ENCODE measurements at regions not wholly inside any gene's neighbourhood (a gene's known extent, or its start where the extent isn't known, plus 50 kb on each side); places are given as distances from the start of the nearest gene placed in this dataset.
"Not testable (repeated sequence)": the region's sequence is repeated elsewhere in the genome, so short reads cannot be mapped to it uniquely, and the experiment has no call there.

DNA sequence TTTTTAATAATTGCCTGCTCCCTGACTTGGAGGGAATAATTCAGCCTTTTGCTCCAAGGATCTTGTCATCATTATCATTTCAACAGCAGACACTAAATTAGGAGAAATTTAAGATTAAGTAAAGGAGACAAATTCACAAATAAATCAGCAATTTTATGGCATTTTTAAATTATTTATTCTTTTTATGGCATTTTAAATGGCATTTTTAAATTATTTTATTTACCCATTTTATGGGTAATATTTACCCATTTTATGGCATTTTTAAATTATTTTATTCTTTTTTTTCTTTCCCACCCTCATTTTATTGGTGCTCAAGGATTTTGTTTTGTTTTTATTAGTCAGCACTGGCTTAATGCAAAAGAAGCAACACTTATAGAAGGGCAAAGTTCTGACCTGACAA lies 1201.0 kb upstream of the SORCS1 start:
- in situ Hi-C loops (cut with HindIII; ENCODE audit: low pct_unique_long_range_greater_than_20kb, low sequenced_read_pairs): no loop called here
- no peak for DNase-seq (ENCODE audit: low read depth, low spot score)

DNA sequence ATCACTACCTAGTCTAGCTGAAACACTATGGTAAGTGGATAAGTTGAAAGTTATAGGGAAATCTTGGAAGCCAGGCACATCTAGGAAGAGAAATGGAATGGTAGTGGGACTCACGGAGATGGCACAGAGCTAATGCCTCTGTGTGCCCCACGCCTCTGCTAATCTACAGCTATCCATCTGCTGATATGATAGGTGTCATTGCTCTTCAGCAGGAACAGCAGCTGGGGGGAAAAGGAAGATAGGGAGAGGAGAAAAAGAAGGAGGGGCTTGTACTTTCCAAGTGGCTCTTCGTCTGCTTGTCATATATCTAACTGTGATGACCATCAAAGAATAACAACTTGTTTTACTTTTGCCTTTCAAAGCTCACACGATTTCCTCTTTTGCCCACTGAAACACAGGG lies 1199.1 kb upstream of the SORCS1 start:
- no peak for DNase-seq (ENCODE audit: low read depth, low spot score)
- in situ Hi-C loops (cut with HindIII; ENCODE audit: low pct_unique_long_range_greater_than_20kb, low sequenced_read_pairs): no loop called here

DNA sequence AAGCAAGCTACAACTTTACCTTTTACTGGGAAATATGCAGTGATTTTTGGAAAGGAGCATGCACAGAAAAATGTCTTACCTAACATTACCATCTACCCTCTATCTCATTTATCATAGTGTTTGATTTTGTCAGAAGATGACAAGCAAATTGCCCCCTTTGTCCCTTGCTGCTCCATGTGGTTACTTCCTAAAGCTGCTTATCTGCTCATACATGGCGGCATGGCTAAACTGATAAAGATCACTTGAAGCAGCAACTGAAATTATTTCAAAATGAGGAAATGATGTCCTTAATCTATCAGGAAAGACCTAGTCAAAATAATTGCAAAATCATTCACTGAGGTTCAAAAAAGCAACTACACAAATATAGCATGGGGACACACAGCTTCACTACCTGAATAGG lies 1198.5 kb upstream of the SORCS1 start:
- in situ Hi-C loops (cut with HindIII; ENCODE audit: low pct_unique_long_range_greater_than_20kb, low sequenced_read_pairs): no loop called here
- DNase-seq (ENCODE audit: low read depth, low spot score): no peak

DNA sequence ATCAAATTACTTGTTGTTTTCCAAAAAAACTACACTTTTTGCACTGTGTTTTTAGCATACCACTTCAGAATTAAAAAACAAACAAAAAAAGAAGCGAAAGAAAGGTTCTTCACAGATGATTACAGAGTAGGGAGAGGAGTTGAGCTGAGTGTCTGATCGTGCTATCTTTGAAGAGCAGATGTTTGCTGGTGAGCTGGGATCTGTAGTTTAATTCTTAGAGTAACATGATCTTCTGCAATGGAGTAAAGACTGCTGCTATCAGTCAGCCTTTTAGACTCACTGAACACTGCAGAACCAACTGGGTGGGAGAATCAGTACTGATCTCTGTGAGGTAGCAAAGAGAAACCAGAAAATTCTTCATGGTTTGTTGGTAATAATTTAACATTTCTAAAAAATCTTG lies 1197.8 kb upstream of the SORCS1 start:
- in situ Hi-C loops (cut with HindIII; ENCODE audit: low pct_unique_long_range_greater_than_20kb, low sequenced_read_pairs): no loop called here

DNA sequence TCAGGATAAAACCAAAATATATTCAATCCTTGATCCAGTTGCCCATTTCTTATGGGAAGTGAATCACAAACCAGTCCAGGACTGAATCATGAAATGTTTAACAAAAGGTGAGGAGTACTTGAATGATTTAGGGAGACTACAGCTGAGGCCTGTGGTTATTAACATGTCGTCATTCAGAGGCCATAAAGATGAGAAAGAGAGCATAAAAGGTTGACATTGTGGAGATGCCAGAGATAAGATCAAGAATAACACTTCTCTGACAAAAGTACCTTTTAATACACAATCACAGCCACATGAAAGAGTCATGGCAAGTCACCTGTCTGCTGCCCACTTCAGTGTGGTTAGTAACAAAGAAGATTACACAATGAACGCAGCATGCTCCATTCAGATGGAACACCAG lies 1195.7 kb upstream of the SORCS1 start:
- DNase-seq (ENCODE audit: low read depth, low spot score): no peak
- in situ Hi-C loops (cut with HindIII; ENCODE audit: low pct_unique_long_range_greater_than_20kb, low sequenced_read_pairs): no loop called here

More for the DNA sequence above, 1197.8 kb upstream of the SORCS1 start:
- DNase-seq (ENCODE audit: low read depth, low spot score): no peak

DNA sequence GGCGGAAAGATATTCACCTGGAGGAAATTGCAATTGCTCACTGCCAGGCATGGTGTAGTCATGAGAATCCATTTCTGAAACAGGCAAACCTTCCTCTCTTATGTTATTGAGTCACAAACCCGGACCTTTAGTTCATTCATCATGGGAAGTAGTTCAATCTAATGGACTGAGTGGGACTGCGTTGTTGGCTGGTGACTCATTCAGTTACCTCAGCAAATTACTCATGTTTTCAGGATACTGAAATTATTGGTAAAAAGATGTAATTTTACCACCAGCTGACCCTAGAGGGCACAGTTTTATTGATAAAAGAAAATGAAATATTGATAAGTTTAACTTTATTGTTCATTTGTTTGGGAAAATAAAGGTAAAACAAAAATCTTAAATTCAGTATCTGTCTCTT lies 1194.4 kb upstream of the SORCS1 start:
- in situ Hi-C loops (cut with HindIII; ENCODE audit: low pct_unique_long_range_greater_than_20kb, low sequenced_read_pairs): no loop called here
- peak; percentile 1 for DNase-seq (ENCODE audit: low read depth, low spot score)

DNA sequence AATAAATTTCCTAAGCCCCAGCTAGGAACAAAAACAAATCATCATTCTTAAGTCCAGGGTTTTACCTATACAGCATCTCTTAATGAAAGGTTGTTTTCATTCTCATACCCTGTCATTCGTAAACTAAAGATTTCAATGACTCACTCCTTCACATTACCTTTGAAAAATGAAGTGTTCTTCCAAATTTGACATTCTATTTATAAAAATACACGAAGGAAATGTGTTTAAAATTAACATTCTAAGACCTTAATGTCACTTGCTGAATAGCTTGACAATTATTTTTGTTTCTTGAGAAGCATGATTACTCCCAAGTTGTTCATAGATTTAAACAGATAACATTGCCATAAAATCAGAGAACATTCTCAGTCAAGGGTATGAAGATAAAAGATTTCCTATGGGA lies 1188.3 kb upstream of the SORCS1 start:
- in situ Hi-C loops (cut with HindIII; ENCODE audit: low pct_unique_long_range_greater_than_20kb, low sequenced_read_pairs): no loop called here
- DNase-seq (ENCODE audit: low read depth, low spot score): no peak

DNA sequence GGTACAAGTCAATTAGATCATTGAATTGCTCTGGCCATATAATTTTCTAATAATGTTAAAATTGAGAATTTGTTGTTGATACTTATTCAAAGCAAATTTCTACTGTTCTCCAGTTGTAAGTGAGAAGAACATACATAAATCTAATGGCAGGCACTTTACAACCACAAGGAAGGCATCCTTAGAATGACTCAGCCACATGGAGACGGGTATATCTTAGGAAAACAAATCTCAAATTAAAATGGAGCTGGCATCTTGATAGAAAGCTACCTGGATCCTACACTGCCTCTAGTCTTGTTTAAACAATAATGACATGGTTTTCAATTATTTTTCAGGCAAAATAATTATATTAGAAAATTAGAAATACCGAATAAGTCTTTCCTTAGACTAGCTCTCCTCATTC lies 1183.7 kb upstream of the SORCS1 start:
- DNase-seq (ENCODE audit: low read depth, low spot score): no peak
- in situ Hi-C loops (cut with HindIII; ENCODE audit: low pct_unique_long_range_greater_than_20kb, low sequenced_read_pairs): no loop called here

DNA sequence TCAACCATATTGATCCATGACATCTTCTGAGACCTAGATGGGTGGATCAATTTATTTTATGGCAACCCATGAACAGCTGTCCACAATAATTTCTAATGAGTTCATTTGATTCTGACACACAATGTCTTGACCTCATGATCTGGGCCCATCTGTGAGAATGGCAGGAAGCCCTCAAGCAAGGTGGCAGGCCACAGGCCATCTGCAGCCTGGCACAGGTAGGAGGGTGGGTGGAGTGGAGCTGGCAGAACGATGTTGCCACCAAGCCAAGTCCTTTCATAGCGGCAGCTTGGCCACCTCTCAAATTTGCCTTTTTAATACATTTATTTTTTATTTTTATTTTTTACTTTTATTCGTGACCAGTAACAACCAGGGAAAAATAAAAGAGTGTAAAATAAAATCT lies 1181.6 kb upstream of the SORCS1 start:
- no peak for DNase-seq (ENCODE audit: low read depth, low spot score)
- in situ Hi-C loops (cut with HindIII; ENCODE audit: low pct_unique_long_range_greater_than_20kb, low sequenced_read_pairs): no loop called here

DNA sequence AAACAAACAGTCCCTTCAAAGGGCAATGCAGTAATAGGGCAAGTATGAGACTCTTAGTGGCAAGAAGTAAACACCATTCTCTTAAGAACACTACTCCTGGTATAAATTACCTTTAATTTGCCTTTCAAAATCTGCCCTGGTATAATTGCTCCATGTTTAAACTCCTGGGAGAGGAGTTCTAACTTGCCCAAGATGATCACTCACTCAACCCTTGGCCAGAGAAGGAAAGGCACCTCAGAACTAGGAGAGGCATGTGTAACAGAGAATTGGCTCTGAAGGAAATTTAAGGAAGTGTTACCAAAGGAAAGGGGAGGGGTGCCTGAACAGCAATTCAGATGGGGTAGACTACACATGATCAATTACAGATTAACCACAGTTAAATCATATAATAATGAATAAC lies 1173.6 kb upstream of the SORCS1 start:
- in situ Hi-C loops (cut with HindIII; ENCODE audit: low pct_unique_long_range_greater_than_20kb, low sequenced_read_pairs): no loop called here
- no peak for DNase-seq (ENCODE audit: low read depth, low spot score)

DNA sequence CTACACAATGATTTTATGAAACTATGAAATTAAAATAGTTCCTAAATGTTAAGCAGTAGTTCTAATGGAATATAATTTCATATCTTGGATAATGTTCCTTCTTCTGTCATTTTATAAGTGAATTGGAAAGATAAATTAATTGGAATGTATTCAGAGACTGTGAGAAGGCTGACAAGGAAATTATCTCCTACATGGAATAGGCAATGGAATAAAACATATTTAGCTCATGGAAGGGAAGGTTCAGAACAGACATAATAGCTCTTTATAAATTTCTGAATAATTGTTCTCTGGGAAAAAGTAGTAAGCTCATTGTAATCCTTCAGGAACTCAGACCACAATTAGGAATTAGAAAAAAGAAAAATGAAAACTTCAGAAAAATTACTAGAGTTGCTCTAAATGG lies 1172.3 kb upstream of the SORCS1 start:
- in situ Hi-C loops (cut with HindIII; ENCODE audit: low pct_unique_long_range_greater_than_20kb, low sequenced_read_pairs): no loop called here
- DNase-seq (ENCODE audit: low read depth, low spot score): no peak

DNA sequence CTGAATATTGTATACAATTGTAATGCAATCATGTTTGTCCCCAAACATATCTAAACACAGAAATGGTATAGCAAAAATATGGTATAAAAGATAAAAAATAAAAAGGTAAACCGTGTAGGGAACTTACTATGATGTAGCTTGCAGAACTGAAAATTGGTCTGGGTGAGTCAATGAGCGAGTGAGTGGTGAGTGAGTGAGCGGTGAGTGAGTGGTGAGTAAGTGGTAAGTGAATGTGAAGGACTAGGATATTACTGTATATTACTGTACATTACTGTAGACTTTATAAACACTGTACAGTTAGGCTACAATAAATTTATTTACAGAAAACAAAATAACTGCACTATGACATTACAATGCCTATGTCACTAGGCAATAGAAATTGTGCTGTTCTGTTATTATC lies 1163.2 kb upstream of the SORCS1 start:
- no peak for DNase-seq (ENCODE audit: low read depth, low spot score)
- in situ Hi-C loops (cut with HindIII; ENCODE audit: low pct_unique_long_range_greater_than_20kb, low sequenced_read_pairs): no loop called here

DNA sequence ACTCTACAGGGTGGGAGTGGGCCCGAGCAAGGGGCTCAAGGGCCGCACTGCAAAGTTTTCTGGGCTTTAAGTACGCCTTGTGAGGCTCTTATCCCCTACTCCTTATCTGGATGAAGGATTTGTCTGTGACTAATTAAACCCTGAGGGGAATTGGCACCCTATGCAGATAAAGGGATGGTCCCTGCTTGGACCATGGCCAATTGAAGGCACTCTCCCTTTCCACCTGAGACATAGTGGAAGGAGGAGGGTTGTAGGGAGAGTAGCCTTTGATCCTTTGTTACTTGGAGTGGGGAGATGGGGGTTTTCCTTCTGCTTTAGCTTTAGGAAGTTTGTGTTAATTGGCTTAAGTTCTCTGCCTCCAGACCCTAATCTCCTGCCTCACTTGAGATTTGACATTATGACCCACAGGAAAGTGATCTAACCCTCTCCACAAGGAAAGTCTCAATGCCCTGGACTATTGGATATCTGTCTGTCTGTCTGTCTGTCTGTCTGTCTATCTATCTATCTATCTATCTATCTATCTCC lies 1158.8 kb upstream of the SORCS1 start:
- no peak for DNase-seq (ENCODE audit: low read depth, low spot score)
- in situ Hi-C loops (cut with HindIII; ENCODE audit: low pct_unique_long_range_greater_than_20kb, low sequenced_read_pairs): no loop called here

DNA sequence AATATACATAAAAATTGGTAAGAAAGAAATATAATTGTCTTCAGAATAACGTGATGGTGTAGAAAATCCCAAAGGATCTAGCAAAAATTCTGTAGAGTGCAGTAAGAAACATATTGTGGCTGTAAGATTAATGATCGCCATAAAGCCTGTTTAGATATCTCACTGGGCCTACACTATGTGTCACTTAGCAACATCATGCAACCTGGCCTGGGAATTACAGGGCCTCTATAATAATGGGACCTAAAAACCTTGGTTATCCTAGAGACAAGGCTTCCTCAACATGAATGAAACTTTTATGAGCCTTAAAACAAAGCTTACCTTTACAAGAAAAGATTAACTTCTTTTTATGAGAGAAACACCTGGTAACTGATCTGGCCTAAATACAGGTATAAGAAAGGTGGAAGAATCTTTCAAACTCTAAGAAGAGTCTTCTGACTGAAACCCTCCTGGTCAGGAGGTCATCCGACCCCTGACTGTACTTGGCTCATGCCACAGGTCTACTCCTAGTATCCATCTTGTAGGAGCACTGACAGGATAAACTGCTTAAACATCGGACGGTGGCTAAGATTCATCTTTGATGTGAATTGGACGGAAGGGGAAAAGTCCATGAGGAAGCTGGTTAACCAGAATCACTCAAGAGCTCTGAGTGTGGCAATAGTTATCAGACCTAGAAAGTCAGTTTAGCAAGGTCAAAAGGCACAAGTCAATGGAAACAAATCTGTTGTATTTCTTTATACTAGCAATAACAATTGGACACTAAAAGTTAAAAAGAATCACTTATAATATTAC lies 1155.1 kb upstream of the SORCS1 start:
- in situ Hi-C loops (cut with HindIII; ENCODE audit: low pct_unique_long_range_greater_than_20kb, low sequenced_read_pairs): no loop called here
- DNase-seq (ENCODE audit: low read depth, low spot score): no peak

DNA sequence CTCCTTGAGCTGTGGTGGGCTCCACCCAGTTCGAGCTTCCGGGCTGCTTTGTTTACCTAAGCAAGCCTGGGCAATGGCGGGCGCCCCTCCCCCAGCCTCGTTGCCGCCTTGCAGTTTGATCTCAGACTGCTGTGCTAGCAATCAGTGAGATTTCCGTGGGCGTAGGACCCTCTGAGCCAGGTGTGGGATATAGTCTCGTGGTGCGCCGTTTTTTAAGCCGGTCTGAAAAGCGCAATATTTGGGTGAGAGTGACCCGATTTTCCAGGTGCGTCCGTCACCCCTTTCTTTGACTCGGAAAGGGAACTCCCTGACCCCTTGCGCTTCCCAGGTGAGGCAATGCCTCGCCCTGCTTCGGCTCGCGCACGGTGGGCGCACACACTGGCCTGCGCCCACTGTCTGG lies 1151.1 kb upstream of the SORCS1 start:
- DNase-seq (ENCODE audit: low read depth, low spot score); in situ Hi-C loops (cut with HindIII; ENCODE audit: low pct_unique_long_range_greater_than_20kb, low sequenced_read_pairs): not testable (repeated sequence)

DNA sequence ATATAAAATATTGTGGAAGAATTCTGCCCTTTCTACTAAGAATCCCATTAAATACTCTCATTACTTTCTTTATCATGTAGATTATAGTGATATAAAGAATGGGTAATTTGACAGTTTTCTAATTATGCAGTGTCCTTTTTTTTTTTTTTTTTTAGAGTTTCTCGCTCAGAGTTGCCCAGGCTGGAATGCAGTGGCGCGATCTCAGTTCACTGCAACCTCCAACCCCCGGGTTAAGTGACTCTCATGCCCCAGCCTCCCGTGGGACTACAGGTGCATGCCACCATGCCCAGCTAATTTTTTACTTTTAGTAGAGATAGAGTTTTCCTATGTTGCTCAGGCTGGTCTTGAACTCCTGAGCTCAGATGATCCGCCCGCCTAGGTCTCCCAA lies 1143.4 kb upstream of the SORCS1 start:
- in situ Hi-C loops (cut with HindIII; ENCODE audit: low pct_unique_long_range_greater_than_20kb, low sequenced_read_pairs): no loop called here
- DNase-seq (ENCODE audit: low read depth, low spot score): no peak

DNA sequence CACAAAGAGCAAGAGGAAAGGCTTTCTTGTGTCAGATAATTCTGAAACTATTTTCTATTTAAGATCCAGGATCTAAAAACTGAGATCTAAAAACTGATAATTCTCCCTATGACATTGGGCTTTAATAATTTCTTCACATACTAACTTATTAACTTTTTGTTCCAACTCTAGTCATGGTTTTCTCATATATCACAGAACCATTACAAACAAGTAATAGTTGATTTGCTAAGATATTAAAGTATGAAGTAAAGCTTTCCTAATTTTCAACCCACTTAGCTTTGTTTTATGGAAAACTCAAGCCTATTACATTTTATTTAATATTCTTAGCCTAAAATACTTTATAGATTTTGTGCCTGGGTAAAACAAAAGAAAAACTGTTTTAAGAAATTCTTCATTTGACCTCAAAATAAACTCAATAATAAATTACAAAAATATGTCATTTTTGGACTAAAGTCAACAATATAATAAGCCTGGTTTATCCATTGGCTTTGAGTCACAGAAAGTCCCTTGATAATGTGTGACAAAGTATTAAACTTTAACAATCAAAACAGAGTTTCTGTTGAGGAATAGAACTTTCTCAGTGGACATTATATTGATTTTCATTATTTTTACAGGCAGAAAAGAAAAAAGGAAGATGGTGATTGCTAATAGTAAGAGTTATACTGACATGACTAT lies 1142.9 kb upstream of the SORCS1 start:
- in situ Hi-C loops (cut with HindIII; ENCODE audit: low pct_unique_long_range_greater_than_20kb, low sequenced_read_pairs): no loop called here
- no peak for DNase-seq (ENCODE audit: low read depth, low spot score)

DNA sequence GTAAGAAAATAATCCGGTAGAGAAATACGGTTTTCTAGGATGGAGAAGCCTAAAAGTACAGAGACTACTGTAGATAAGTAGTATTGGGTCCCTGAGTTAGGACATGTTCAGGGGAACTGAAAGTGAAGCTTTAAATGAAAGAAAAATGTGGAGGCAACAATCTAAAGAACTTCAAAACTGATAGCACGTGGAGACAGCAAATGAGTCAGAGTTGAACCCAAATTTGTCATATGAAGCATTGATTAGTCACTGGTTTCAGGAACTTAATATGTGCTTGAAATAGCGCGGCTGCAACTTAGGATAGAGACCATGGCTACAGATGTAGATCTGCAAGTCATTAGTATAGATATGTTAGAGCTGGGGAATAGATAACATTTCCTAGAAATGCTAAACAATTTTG lies 1138.6 kb upstream of the SORCS1 start:
- no peak for DNase-seq (ENCODE audit: low read depth, low spot score)
- in situ Hi-C loops (cut with HindIII; ENCODE audit: low pct_unique_long_range_greater_than_20kb, low sequenced_read_pairs): no loop called here

DNA sequence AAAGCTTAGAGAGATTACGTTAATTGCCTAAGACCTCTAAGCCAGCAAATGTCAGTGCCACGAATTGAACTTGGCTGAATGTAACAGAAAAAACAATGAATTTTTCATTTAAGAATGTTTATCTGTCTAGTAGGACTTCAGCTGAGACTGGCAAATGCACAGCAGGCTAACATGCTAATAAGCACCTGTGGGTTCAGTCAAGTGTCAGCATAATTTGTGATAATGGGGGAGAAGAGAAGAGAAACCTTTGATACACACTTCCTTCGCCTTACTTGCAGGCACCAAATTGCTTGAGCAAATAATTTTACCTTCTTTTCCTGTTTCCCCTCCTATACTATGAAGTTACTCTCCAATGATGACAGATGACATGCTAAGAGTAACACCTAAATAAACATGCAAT lies 1136.5 kb upstream of the SORCS1 start:
- in situ Hi-C loops (cut with HindIII; ENCODE audit: low pct_unique_long_range_greater_than_20kb, low sequenced_read_pairs): no loop called here
- DNase-seq (ENCODE audit: low read depth, low spot score): no peak
